ENCODE measurements at regions not wholly inside any gene's neighbourhood (a gene's known extent, or its start where the extent isn't known, plus 50 kb on each side); places are given as distances from the start of the nearest gene placed in this dataset.
"Not testable (repeated sequence)": the region's sequence is repeated elsewhere in the genome, so short reads cannot be mapped to it uniquely, and the experiment has no call there.

GRCh38 chr4:125605926-125606325, 291.2 kb downstream of the FAT4 start:
- DNase-seq = not testable (repeated sequence)

DNA sequence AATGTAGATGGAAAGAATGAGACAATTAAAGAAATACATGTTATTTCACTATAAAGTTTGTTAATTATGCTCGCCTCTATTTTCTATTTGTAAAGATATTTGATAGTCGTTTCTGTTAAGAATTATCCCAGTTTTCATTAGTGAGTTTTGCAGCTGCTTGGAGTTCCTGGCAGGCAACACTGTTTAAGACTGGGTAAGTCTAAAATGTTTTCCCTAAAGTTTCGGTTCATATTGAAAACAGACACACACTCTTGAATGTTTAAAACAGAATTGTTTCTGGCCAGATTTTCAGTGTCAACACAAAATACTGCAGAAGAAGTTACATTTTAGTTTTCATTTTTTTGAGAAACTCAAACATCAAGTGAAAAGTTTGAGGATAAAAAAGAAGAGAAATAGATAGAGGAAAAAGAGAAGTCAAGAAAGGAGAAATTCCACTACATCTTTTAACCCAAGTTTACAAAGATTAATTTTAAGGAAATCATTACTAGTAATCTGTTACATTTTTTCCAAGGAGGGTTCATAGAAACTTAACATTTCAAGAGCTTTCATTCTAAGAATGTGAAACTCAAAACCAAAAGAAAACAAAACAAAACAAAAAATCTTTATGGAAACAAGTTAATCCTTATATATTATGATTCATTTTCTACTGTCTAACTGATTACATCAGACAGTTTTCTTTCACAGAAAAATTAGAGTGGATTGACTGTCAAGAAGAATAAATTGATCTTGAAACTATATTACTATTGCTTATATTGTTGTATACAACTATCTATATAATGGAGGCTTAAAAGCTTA, 305.5 kb downstream of the FAT4 start:
- DNase-seq = no peak

DNA sequence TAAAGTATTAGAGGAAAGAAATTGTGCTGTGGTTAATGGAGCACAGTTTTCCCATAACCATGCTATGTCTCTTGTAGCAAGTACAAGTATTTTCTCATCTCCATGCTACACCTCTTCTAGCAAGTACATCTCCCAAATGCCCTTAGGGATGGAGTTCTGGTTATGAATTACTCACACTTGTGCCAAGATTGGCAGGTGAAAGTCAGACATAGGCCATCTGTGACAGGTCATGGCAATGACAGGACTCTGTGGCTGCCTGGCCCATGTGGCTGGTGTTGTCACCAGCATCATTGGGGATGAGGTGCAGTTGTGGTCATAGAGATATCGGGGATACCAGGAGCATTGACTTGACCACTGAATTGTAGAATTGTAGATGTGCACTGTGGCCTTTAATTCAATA, 310.2 kb downstream of the FAT4 start:
- DNase-seq = no peak

- DNase-seq = no peak
These were observed 312.2 kb downstream of the FAT4 start for GRCh38 chr4:125626946-125627345.

- DNase-seq = peak; percentile 78
These were observed 324.4 kb downstream of the FAT4 start for GRCh38 chr4:125639182-125639621.

DNA sequence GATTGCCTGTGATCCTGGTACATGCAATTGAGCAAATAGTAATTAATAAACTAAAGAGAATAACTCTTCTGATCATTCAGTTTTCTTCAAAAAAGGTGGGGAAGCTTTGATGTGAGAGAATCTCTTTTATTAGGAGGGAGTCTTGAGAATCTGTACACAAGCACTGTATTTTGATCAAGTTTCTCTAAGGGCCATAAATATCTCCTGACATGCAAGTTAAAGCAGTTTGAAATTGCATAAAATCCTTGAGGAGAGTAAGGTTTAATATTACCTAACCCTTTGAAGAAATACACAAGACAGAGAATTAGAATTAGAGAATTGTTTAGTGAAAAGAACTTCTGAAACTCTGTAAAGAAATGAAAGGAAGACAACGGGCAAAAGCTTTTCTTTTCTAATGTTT, 326.9 kb downstream of the FAT4 start:
- DNase-seq = no peak

DNA sequence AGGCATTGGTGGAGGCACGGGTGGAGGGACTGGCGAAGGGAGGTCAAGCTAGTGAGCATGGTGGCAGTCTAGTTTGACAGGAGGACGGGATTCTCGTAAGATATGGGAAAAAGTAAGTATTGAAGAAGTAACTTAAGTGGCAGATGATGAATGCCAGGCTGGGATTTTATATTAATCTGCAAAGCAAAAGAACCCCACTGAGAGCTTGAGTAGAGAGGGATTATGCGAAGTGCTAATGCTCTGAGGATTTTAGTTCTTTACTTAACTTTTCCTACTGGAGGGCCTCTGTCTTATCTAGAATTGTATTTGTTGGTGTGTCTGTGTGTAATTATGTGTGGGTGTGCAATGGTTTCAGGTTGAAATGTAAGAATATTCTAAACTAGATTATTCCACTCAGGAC, 327.9 kb downstream of the FAT4 start:
- DNase-seq = no peak

DNA sequence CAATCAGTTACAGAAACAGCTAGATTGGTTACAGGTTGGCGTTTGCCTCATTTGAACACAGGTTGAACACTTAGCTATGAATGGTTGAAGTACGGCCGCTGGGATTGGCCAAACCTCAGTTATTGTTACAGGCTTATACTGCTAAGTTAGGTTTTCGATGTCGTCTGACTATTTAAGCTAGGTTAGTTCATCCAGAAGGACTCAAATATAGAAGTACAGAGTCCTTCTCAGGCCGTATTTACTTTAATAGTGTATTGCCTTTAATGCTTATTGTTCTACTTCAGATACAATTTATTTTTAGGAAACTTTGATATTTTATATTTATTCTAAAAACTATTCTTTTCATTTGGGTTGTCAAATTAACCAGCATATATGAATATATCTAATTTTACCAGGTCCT, 334.7 kb downstream of the FAT4 start:
- DNase-seq = no peak

DNA sequence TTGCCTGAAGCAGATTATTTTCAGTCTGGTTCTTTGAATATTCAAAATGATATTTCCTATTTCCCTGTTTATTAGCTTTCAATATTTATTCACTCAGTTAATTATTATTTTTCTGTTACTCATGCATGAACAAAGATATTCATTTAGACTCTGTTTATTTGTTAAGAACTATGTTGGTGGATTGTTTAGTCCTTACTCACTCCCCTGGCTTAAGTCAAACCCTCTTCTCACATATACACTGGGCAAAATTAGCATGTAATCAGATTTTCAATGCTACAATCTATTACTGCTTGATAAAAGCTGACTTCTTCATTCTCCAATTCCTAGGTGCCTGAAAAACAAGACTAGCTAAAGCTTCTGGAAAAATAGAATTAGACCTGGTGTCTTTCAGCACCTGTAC, 335.8 kb downstream of the FAT4 start:
- DNase-seq = no peak

DNA sequence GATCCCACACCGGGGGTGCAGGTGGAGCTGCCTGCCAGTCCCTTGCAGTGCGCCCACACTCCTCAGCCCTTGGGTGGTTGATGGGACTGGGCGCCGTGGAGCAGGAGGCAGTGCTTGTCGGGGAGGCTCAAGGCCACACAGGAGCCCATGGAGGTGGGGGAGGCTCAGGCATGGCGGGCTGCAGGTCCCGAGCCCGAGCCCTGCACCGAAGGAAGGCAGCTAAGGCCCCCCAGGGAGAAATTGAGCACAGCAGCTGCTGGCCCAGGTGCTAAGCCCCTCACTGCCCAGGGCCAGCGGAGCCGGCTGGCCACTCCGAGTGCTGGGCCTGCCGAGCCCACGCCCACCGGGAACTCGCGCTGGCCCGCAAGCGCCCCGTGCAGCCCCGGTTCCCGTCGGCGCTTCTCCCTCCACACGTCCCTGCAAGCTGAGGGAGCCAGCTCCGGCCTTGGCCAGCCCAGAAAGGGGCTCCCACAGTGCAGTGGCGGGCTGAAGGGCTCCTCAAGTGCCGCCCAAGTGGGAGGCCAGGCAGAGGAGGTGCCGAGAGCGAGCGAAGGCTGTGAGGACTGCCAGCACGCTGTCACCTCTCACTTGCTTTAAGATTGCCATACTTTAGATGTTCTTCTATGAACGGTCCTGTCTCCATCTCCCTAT, 337.1 kb downstream of the FAT4 start:
- not testable (repeated sequence) for DNase-seq

GRCh38 chr4:125658773-125659172, 344.0 kb downstream of the FAT4 start:
- no peak for DNase-seq

- DNase-seq = no peak
These were observed 349.4 kb downstream of the FAT4 start for GRCh38 chr4:125663896-125664767.

DNA sequence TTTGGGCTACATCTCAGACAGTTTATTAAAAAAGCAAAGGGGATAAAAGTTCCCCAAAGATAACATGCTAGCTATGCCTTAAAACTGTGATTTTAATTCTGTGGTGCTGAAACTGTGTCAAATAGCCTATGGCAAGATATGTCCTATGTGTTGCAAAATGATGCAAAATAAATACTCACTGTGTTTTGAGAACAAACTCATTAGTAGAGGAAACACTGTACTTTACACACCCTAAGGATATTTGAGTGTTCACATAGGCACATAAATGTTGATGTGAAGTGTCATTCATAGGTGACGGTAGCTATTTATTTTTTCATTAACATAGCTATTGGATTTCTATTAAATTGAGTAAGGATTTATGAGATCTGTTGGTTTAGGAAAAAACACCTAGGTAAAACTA, 351.9 kb downstream of the FAT4 start:
- DNase-seq = peak; percentile 67

- no peak for DNase-seq
These were observed 361.4 kb downstream of the FAT4 start for GRCh38 chr4:125676156-125676555.

- no peak for DNase-seq
These were observed 361.8 kb downstream of the FAT4 start for GRCh38 chr4:125676583-125676982.

DNA sequence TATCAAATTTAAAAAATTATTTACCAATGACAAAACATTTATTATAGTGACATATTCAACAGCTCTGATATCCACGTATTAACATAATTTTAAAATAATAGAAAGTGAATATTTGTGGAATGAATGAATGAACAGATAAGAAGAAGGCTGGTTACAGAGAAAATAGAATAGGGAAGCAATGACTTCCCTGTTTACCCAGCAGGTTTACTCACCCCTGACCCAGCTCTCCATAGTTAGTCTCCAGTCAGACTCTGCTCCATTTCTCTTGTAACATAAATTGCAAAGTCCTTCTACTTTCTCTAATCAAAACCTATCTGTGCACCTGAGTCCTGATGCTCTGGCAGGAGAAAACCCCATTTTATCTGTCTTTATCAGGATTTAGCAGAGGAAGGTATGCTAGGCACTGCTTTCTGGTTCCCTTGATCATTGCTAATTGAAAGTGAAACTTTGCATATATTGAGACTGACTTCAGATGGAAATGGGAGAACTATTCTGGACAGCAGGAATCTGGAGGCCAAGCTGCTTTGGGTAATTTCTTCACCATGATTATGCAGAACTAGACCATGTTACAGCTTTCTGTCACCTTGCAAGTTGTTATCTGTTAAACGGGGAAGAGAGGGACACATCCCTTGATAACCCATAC, 363.0 kb downstream of the FAT4 start:
- no peak for DNase-seq

- DNase-seq = no peak
These were observed 365.2 kb downstream of the FAT4 start for GRCh38 chr4:125679989-125680388.

DNA sequence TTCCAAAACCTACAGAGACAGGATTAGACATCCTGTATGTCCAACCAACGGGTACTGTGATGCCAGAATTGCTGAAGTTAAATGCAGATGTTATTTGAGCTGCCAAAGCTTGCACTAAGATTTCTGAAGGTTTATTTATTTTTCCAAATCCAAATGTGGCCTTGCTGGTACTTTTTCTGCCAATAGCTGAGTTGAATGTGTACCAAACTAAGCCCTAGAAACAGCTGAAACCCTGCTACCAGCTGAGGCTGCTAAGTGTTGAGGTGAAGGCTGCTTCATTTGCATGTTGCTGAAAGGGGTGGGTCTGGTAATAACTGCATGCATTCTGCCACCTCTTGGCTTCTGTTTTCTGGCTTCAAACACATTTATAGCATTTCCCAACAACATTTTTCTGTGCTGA, 366.5 kb downstream of the FAT4 start:
- DNase-seq = peak; percentile 8

GRCh38 chr4:125682730-125683129, 368.0 kb downstream of the FAT4 start:
- no peak for DNase-seq

DNA sequence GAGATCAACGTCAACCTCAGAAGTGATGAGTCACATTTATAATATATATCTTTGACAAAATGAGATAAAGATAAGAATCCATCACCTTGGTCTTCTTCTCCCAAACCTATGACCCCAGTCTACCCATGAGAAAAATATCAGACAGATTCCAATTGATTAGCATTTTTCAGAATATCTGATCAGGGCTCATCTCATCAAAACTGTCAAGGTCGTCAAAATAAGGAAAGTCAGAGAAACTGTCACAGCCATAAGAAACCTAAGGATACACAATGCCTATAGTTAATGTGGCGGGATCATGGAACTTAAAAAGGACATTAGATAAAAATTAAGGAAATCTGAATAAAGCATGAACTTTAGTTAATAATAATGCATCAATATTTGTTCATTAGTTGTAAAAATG, 374.1 kb downstream of the FAT4 start:
- DNase-seq = no peak

DNA sequence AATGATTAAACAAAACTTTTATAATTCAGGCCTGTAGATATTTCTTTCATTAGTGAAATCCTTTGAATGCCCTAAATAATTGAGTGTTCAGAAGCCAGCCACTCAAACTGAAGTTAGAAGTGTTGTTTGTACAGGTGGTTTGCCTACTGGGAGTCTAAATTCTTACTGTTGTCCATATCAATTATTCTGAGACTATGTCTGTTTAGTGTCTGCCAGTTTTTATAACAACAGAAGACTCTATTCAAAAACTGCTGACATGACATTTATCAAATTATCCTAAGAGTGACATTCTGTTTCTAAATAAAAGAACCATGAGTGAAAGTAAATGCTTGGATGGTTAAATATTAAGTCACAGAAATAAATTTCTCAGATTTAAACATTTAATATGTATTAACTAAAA, 375.1 kb downstream of the FAT4 start:
- DNase-seq = peak; percentile 78

DNA sequence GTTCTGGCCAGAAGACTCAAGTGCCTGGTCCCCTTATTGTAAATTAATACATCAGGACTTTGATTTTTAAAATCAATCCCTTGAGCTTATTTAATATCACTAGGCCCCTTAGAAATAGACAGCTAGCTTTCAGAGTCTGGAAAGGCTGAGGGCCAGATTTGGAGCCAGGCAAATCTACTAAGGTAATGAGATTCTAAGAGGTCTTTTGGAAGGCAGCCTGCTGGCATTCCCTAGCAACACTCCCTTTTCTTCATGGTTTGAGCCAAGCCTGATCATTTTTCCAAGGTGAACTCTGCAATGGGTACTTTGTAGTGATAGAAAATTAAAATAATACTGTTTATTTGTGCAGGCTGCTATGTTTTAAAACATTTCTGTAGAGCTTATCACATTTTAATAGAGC, 378.5 kb downstream of the FAT4 start:
- peak; percentile 3 for DNase-seq

DNA sequence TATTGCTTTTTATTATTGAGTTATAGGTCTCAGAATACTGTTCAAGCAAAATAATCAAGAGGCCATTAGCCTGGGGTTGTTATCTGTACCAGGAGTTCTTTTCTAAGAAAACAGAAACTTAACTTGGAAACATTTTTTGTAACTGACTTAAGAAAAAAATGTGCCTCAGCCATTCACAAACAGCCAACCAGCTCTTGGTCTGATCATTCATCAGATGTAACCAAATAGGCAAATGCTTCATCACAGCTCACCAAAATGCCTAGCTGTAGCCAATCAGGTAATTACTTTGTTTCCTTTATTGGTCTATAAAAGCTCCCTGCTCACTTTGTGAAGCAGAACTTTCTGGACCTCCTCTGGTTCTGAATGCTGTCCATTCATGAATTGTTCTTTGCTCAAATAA, 387.7 kb downstream of the FAT4 start:
- DNase-seq = no peak
